IMR-90 (cell line): ENCODE measurements at regions not wholly inside any gene's neighbourhood (a gene's known extent, or its start where the extent isn't known, plus 50 kb on each side); places are given as distances from the start of the nearest gene placed in this dataset.

Experiments used
- ATAC-seq: fragments of 200-7000 bp; cut with Tn5 transposase; 2 replicates; pipeline ENCODE4 v1.9.1; 2020; ENCODE audit warnings: low read depth, mild to moderate bottlenecking, moderate library complexity
- BruUV-seq: library from RNA; stranded (reverse); fragments of 400-500 nt; replicated peaks from 2 replicates; lab custom pipeline; 2021; lab: Mats Ljungman, UMichigan
- CTCF ChIA-PET: fragments of 300-600 bp; formaldehyde crosslinking; extraction: SDS; loops from one replicate; lab custom pipeline; 2021; ENCODE audit warnings: antibody characterized with exemption; lab: Yijun Ruan, JAX
- POLR2A ChIA-PET: fragments of 300-600 bp; sonication (Branson Sonifier 250); formaldehyde crosslinking; loops from one replicate; lab custom pipeline; 2022; ENCODE audit warnings: antibody characterized with exemption; ENCODE audit not compliant: unreplicated experiment; lab: Charles Lee
- DNase-seq: peaks from one replicate; pipeline ENCODE4 v3.0.0; 2013
- H2AFZ ChIP-seq: replicated peaks from 2 replicates; pipeline ENCODE3; 2013; ENCODE audit warnings: low read length, mild to moderate bottlenecking; ENCODE audit not compliant: poor library complexity
- H2AK5ac ChIP-seq: 2 replicates; pipeline ENCODE4 v1.6.1; 2013; ENCODE audit warnings: low read depth, low read length, inconsistent platforms
- H2AK9ac ChIP-seq: replicated peaks from 2 replicates; pipeline ENCODE3; 2013; ENCODE audit warnings: mild to moderate bottlenecking, low read depth, low read length, moderate library complexity; ENCODE audit not compliant: poor library complexity
- H2BK120ac ChIP-seq: 2 replicates; pipeline ENCODE4 v1.6.1; 2013; ENCODE audit warnings: low read depth, low read length, inconsistent platforms
- H2BK15ac ChIP-seq: 3 replicates; pipeline ENCODE4 v1.6.1; 2013; ENCODE audit warnings: low read depth, low read length, inconsistent platforms
- H2BK20ac ChIP-seq: 2 replicates; pipeline ENCODE4 v1.6.1; 2013; ENCODE audit warnings: low read depth, mild to moderate bottlenecking, inconsistent platforms, low read length, moderate library complexity
- H2BK5ac ChIP-seq: 2 replicates; pipeline ENCODE4 v1.6.1; 2013; ENCODE audit warnings: mild to moderate bottlenecking, low read depth, low read length, inconsistent platforms; ENCODE audit not compliant: poor library complexity, severe bottlenecking
- H3K14ac ChIP-seq: replicated peaks from 2 replicates; pipeline ENCODE4 v1.6.1; 2013; ENCODE audit warnings: low read depth, low read length, inconsistent platforms
- H3K18ac ChIP-seq: 2 replicates; pipeline ENCODE4 v1.6.1; 2013; ENCODE audit warnings: low read depth, low read length, control low read depth
- H3K23ac ChIP-seq: 2 replicates; pipeline ENCODE4 v1.6.1; 2013; ENCODE audit warnings: low read depth, low read length, inconsistent platforms
- H3K27ac ChIP-seq: 2 replicates; pipeline ENCODE4 v1.5.1; 2013; ENCODE audit warnings: mild to moderate bottlenecking, control low read depth, low read length; ENCODE audit not compliant: insufficient read depth
- H3K27me3 ChIP-seq: 2 replicates; pipeline ENCODE4 v1.6.1; 2013; ENCODE audit warnings: low read length; ENCODE audit not compliant: control insufficient read depth, insufficient read depth
- H3K36me3 ChIP-seq: 2 replicates; pipeline ENCODE4 v1.6.1; 2013; ENCODE audit warnings: low read length, mixed read lengths; ENCODE audit not compliant: control insufficient read depth, insufficient read depth
- H3K4ac ChIP-seq: 2 replicates; pipeline ENCODE4 v1.6.1; 2013; ENCODE audit warnings: low read depth, low read length, inconsistent platforms
- H3K4me1 ChIP-seq: 2 replicates; pipeline ENCODE4 v1.6.1; 2013; ENCODE audit warnings: low read length, mixed read lengths; ENCODE audit not compliant: control insufficient read depth, insufficient read depth
- H3K4me2 ChIP-seq: 2 replicates; pipeline ENCODE4 v1.6.1; 2013; ENCODE audit warnings: low read depth, mild to moderate bottlenecking, control low read depth, low read length, moderate library complexity
- H3K4me3 ChIP-seq: 2 replicates; pipeline ENCODE4 v1.5.1; 2013; ENCODE audit warnings: low read depth, mild to moderate bottlenecking, control low read depth, low read length, moderate library complexity; ENCODE audit not compliant: insufficient read depth
- H3K56ac ChIP-seq: 2 replicates; pipeline ENCODE4 v1.6.1; 2013; ENCODE audit warnings: low read length, inconsistent platforms; ENCODE audit not compliant: insufficient read depth; ENCODE audit errors: extremely low read depth
- H3K79me1 ChIP-seq, 2 experiments: 2 replicates each; pipeline ENCODE4 v1.6.1; 2013; ENCODE audit warnings: low read length in 2 of 2, inconsistent platforms in 1 of 2, low read depth in 1 of 2
- H3K9ac ChIP-seq: 2 replicates; pipeline ENCODE4 v1.6.1; 2013; ENCODE audit warnings: low read depth, low read length, control low read depth
- H3K9me1 ChIP-seq: 2 replicates; pipeline ENCODE4 v1.6.1; 2013; ENCODE audit warnings: low read length, inconsistent platforms; ENCODE audit not compliant: insufficient read depth
- H3K9me3 ChIP-seq: 2 replicates; pipeline ENCODE4 v1.6.1; 2013; ENCODE audit warnings: low read length; ENCODE audit not compliant: control insufficient read depth, insufficient read depth
- H4K20me1 ChIP-seq: 2 replicates; pipeline ENCODE4 v1.6.1; 2013; ENCODE audit warnings: low read length, inconsistent platforms; ENCODE audit not compliant: insufficient read depth
- H4K5ac ChIP-seq: 2 replicates; pipeline ENCODE4 v1.6.1; 2013; ENCODE audit warnings: mild to moderate bottlenecking, low read depth, low read length, control low read depth
- H4K8ac ChIP-seq, 2 experiments: 2 replicates each; pipeline ENCODE4 v1.6.1; 2013; ENCODE audit warnings: low read depth in 2 of 2, low read length in 2 of 2, control low read depth in 1 of 2, inconsistent platforms in 1 of 2
- H4K91ac ChIP-seq: 2 replicates; pipeline ENCODE4 v1.6.1; 2013; ENCODE audit warnings: low read depth, low read length, inconsistent platforms; ENCODE audit not compliant: insufficient read depth
- FOS ChIP-seq: fragments of 150-350 bp; IDR thresholded peaks from 2 replicates; pipeline ENCODE4 v1.6.1; 2016; ENCODE audit warnings: low read depth, low read length
- MXI1 ChIP-seq: IDR thresholded peaks from 2 replicates; pipeline ENCODE4 v1.6.1; 2012; ENCODE audit warnings: low read depth, mild to moderate bottlenecking, low read length, moderate library complexity, borderline replicate concordance
- WGBS, 2 experiments: methylation state at CpG; one replicate each; pipeline versions ENCODE4 v1.1.5 to v1.1.7; 2013; ENCODE audit warnings: missing lambda C conversion rate in 2 of 2; ENCODE audit not compliant: insufficient read length in 1 of 2; ENCODE audit errors: extremely low coverage in 2 of 2; 5-methylcytosine and 5-hydroxymethylcytosine counted together
- dilution Hi-C: fragments of 300-500 bp; cut with HindIII; formaldehyde crosslinking; loops from one replicate; pipeline ENCODE4 v1.14.3; 2018; ENCODE audit warnings: low sequenced_read_pairs; ENCODE audit not compliant: unreplicated experiment
- in situ Hi-C: fragments of 300-500 bp; cut with MboI; formaldehyde crosslinking; loops from 3 replicates; pipeline ENCODE4 v1.14.3; 2019; ENCODE audit warnings: low sequenced_read_pairs, inconsistent platforms, mixed read lengths
- intact Hi-C: fragments of 100-400 bp; cut with micrococcal nuclease; formaldehyde crosslinking; loops from 2 replicates; pipeline ENCODE4 v1.10.0; 2022

DNA sequence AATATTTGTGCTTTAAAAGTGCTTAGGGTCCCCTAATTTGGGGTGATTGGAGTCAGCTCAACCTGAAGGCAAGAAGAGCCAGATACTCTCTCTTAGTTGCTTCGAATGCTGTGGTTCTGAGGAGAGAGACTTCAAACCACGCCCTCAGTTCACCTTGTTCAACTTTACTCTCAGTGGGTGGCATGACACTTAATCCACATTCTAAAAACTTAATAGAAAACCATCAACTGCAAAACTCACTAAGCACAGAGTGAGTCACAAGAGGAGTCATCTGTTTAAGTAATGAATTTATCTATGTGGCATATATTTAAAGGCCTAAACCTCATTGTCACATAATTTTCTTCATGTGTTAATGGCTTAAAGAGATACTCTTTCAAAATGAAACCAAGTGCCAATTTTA, 99.5 kb upstream of the SLC4A4 start:
- Histone ChIP-seq H3K18ac (no peak overlapping the region), H3K56ac (no peak overlapping the region), H3K36me3 (peaks cover 8% of the 10 kb centered on the region), H3K4ac (peak overlapping the region; percentile 12; the same call in 1 of the 2 replicates), H4K5ac (no peak overlapping the region), H4K91ac (no peak overlapping the region), H2BK120ac (peak overlapping the region; percentile 16; the same call in 1 of the 2 replicates), H2AK5ac (no peak overlapping the region; the same call in 1 of the 2 replicates), H3K4me1 (peaks cover 17% of the 10 kb centered on the region), H3K14ac (peak overlapping the region; percentile 4), H4K8ac (peak overlapping the region in 1 of 2 experiments; percentile 41; a peak in 1 of 4 replicates), H3K9me3 (no peaks in the 10 kb centered on the region), H3K9me1 (peaks cover 14% of the 10 kb centered on the region), H2AFZ (no peak overlapping the region), H2AK9ac (no peak overlapping the region), H3K4me2 (0 out of 2 replicates have a peak overlapping the region, but pooled peaks have one; percentile 16), H2BK5ac (peak overlapping the region; percentile 53), H2BK20ac (peak overlapping the region; percentile 2; the same call in 1 of the 2 replicates), H3K27ac (no peak overlapping the region), H4K20me1 (peaks cover 8% of the 10 kb centered on the region; the same call in 1 of the 2 replicates), H3K9ac (no peak overlapping the region), H3K27me3 (no peaks in the 10 kb centered on the region), H2BK15ac (no peak overlapping the region), H3K79me1 (peaks cover 24 to 64% of the 10 kb centered on the region in 2 experiments), H3K4me3 (no peak overlapping the region), H3K23ac (no peak overlapping the region)
- ChIA-PET POLR2A (no interaction called here), CTCF (no interaction called here)
- TF ChIP-seq FOS (peak; percentile 56; the same call in 1 of the 2 replicates), MXI1 (no peak)
- no CpG with 5 or more reads among the region's 2 CpGs for WGBS, 2 experiments
- DNase-seq (peak; percentile 66), ATAC-seq (peak; percentile 19; the same call in 1 of the 2 replicates)
- in situ Hi-C loops: no loop called here
- dilution Hi-C loops: no loop called here
- intact Hi-C loops: no loop called here
- no TSS peak for BruUV-seq
